ENCODE measurements at regions not wholly inside any gene's neighbourhood (a gene's known extent, or its start where the extent isn't known, plus 50 kb on each side); places are given as distances from the start of the nearest gene placed in this dataset.
"Not testable (repeated sequence)": the region's sequence is repeated elsewhere in the genome, so short reads cannot be mapped to it uniquely, and the experiment has no call there.

- ATAC-seq: no peak
- no peak for DNase-seq (ENCODE audit: low spot score)
Measured at GRCh38 chr17:36842231-36842819, 95.0 kb upstream of the LHX1 start.

GRCh38 chr17:36842963-36843558 is 94.2 kb upstream of the LHX1 start:
- no peak for ATAC-seq

GRCh38 chr17:36844013-36844412 is 93.3 kb upstream of the LHX1 start:
- no peak for DNase-seq (ENCODE audit: low spot score)
- ATAC-seq: no peak

More at GRCh38 chr17:36842963-36843558, 94.2 kb upstream of the LHX1 start:
- DNase-seq (ENCODE audit: low spot score): no peak

GRCh38 chr17:36844601-36845000 is 92.7 kb upstream of the LHX1 start:
- ATAC-seq (no peak), DNase-seq (ENCODE audit: low spot score) (no peak)

GRCh38 chr17:36845916-36846315 is 91.4 kb upstream of the LHX1 start:
- DNase-seq (ENCODE audit: low spot score) (no peak), ATAC-seq (no peak)

- DNase-seq (ENCODE audit: low spot score): no peak
- ATAC-seq: no peak
Measured at GRCh38 chr17:36846410-36847292, 90.6 kb upstream of the LHX1 start.

- ATAC-seq (no peak), DNase-seq (ENCODE audit: low spot score) (no peak)
Measured at GRCh38 chr17:36848008-36848902, 89.0 kb upstream of the LHX1 start.

GRCh38 chr17:36849020-36849419 is 88.3 kb upstream of the LHX1 start:
- ATAC-seq; DNase-seq (ENCODE audit: low spot score): not testable (repeated sequence)

- no peak for ATAC-seq
Measured at GRCh38 chr17:36849871-36850348, 87.4 kb upstream of the LHX1 start.

GRCh38 chr17:36850790-36851189 is 86.5 kb upstream of the LHX1 start:
- no peak for DNase-seq (ENCODE audit: low spot score)
- no peak for ATAC-seq

More at GRCh38 chr17:36849871-36850348, 87.4 kb upstream of the LHX1 start:
- no peak for DNase-seq (ENCODE audit: low spot score)

GRCh38 chr17:36851250-36851649 is 86.0 kb upstream of the LHX1 start:
- DNase-seq (ENCODE audit: low spot score) (no peak), ATAC-seq (no peak)

GRCh38 chr17:36852478-36852877 is 84.8 kb upstream of the LHX1 start:
- ATAC-seq; DNase-seq (ENCODE audit: low spot score): not testable (repeated sequence)

- DNase-seq (ENCODE audit: low spot score) (no peak), ATAC-seq (no peak)
Measured at GRCh38 chr17:36854982-36855381, 82.3 kb upstream of the LHX1 start.

GRCh38 chr17:36855459-36855858 is 81.8 kb upstream of the LHX1 start:
- DNase-seq (ENCODE audit: low spot score) (no peak), ATAC-seq (no peak)

GRCh38 chr17:36856222-36856621 is 81.1 kb upstream of the LHX1 start:
- DNase-seq (ENCODE audit: low spot score) (no peak), ATAC-seq (no peak)

- ATAC-seq (no peak), DNase-seq (ENCODE audit: low spot score) (no peak)
Measured at GRCh38 chr17:36856903-36857381, 80.3 kb upstream of the LHX1 start.

GRCh38 chr17:36857698-36858097 is 79.6 kb upstream of the LHX1 start:
- DNase-seq (ENCODE audit: low spot score) (no peak), ATAC-seq (no peak)

GRCh38 chr17:36858119-36859002 is 78.9 kb upstream of the LHX1 start:
- ATAC-seq: no peak
- no peak for DNase-seq (ENCODE audit: low spot score)

GRCh38 chr17:36859003-36859300 is 78.3 kb upstream of the LHX1 start:
- ATAC-seq: no peak

GRCh38 chr17:36859706-36860105 is 77.6 kb upstream of the LHX1 start:
- ATAC-seq (no peak), DNase-seq (ENCODE audit: low spot score) (no peak)

More at GRCh38 chr17:36859003-36859300, 78.3 kb upstream of the LHX1 start:
- no peak for DNase-seq (ENCODE audit: low spot score)
